Suprapubic skin (tissue), 4 donors: ENCODE measurements at regions not wholly inside any gene's neighbourhood (a gene's known extent, or its start where the extent isn't known, plus 50 kb on each side); places are given as distances from the start of the nearest gene placed in this dataset.

Experiments
- POLR2A ChIP-seq, 2 donors: fragments of 450-650 bp; IDR thresholded peaks; one replicate each; pipeline ENCODE4 v1.6.1; 2017; ENCODE audit warnings: antibody characterized with exemption in 2 of 2, mild to moderate bottlenecking in 2 of 2, moderate library complexity in 2 of 2
- POLR2AphosphoS5 ChIP-seq, 3 donors: sonication (generic); formaldehyde crosslinking; IDR thresholded peaks; one replicate each; pipeline ENCODE4 v1.6.1; 2017; ENCODE audit warnings: antibody characterized with exemption in 3 of 3
- TF ChIP-seq, protein P1 (sequence below), 2 donors: fragments of 200-600 bp in 1 of 2; fragments of 450-650 bp in 1 of 2; sonication (generic) in 1 of 2; IDR thresholded peaks; one replicate each; pipeline ENCODE4 v1.5.1; 2016 to 2019; ENCODE audit warnings: antibody characterized with exemption in 2 of 2, mild to moderate bottlenecking in 1 of 2, moderate library complexity in 1 of 2

- TF ChIP-seq, protein P1, sequence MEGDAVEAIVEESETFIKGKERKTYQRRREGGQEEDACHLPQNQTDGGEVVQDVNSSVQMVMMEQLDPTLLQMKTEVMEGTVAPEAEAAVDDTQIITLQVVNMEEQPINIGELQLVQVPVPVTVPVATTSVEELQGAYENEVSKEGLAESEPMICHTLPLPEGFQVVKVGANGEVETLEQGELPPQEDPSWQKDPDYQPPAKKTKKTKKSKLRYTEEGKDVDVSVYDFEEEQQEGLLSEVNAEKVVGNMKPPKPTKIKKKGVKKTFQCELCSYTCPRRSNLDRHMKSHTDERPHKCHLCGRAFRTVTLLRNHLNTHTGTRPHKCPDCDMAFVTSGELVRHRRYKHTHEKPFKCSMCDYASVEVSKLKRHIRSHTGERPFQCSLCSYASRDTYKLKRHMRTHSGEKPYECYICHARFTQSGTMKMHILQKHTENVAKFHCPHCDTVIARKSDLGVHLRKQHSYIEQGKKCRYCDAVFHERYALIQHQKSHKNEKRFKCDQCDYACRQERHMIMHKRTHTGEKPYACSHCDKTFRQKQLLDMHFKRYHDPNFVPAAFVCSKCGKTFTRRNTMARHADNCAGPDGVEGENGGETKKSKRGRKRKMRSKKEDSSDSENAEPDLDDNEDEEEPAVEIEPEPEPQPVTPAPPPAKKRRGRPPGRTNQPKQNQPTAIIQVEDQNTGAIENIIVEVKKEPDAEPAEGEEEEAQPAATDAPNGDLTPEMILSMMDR (IDR thresholded peaks at IDR 0.05): no peak
- TF ChIP-seq POLR2A (IDR thresholded peaks at IDR 0.05) (no peak), POLR2AphosphoS5 (IDR thresholded peaks at IDR 0.05) (no peak)
These were observed 129.2 kb downstream of the KCNA5 start for GRCh38 chr12:5172886-5173285.
